ENCODE measurements at regions not wholly inside any gene's neighbourhood (a gene's known extent, or its start where the extent isn't known, plus 50 kb on each side); places are given as distances from the start of the nearest gene placed in this dataset.
"Not testable (repeated sequence)": the region's sequence is repeated elsewhere in the genome, so short reads cannot be mapped to it uniquely, and the experiment has no call there.

DNA sequence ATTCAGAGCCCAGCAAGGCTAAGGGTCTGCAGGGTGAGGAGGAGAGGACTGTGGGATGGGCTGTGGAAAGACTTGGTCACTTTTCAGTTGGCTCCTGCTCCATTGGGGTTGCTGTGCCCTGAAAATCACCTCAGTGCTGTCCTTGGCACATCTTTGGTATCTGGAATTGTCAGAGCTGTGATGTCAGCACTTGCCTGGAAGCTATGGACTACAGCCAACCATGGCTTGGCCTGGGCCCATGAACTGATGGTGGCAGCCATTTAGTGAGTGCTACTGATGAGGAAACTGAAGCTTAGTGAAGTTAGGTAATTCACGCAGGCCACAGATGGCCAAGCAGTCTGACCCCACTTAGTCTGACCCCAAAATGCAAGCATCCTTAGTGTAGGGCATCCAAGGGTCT, 121.8 kb upstream of the SERPINE2 start:
- Mint-ChIP-seq H3K27ac (no peak overlapping the region), H3K27me3 (ENCODE audit: insufficient read depth) (peaks cover 2% of the 10 kb centered on the region), H3K9me3 (no peaks in the 10 kb centered on the region), H3K36me3 (ENCODE audit: low read depth) (no peaks in the 10 kb centered on the region), H3K4me3 (no peak overlapping the region), H3K4me1 (ENCODE audit: low read depth) (no peaks in the 10 kb centered on the region)
- intact Hi-C loops (cut with micrococcal nuclease) = no loop called here
- DNase-seq (ENCODE audit: low spot score) = no peak

DNA sequence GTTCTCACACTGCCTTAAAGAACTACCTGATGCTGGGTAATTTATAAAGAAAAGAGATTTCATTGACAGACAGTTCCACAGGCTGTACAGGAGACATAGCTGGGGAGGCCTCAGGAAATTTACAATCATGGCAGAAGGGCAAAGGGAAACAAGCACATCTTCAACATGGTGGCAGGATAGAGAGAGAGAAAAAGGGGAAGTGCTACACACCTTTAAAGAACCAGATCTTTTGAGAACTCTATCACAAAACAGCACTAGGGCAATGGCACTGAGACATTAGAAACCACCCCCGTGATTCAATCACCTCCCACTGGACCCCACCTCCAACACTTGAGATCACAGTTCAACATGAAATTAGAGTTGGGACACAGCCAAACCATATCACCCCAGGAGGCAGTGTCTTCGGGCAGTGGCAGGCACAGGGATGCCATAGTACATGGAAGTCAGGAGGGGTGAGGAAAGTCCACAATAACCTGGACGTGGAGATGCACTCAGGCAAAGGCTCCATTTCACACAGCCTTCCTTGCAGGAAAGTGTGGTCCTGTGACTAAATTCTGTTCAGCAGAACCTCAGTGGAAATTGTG, 120.4 kb upstream of the SERPINE2 start:
- Mint-ChIP-seq H3K4me3 (no peak overlapping the region), H3K9me3 (no peaks in the 10 kb centered on the region), H3K27ac (no peak overlapping the region), H3K36me3 (ENCODE audit: low read depth) (no peaks in the 10 kb centered on the region), H3K27me3 (ENCODE audit: insufficient read depth) (peaks cover 4% of the 10 kb centered on the region), H3K4me1 (ENCODE audit: low read depth) (no peaks in the 10 kb centered on the region)
- no peak for DNase-seq (ENCODE audit: low spot score)
- intact Hi-C loops (cut with micrococcal nuclease) = no loop called here

DNA sequence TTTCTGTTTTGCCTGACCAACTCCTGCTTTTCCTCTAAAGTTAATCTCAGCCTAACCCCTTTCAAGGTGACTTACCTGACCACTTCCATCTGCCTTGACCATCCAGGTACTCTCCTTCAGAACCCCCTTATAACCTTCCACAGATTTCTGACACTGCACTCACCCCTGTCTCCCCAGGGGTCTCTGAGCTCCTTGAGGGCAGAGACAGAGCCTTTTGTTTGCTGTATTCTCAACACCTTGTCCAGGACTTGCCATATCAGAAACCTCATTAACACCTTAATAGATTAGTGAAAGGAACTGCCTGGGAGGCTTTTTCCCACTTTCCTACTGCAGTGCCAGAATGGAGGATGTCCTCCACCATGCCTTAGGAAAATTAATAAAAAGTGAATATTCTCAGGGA, 119.7 kb upstream of the SERPINE2 start:
- H3K4me3 Mint-ChIP-seq = no peak overlapping the region
- peaks cover 4% of the 10 kb centered on the region for H3K27me3 Mint-ChIP-seq (ENCODE audit: insufficient read depth)
- H3K4me1 Mint-ChIP-seq (ENCODE audit: low read depth) = no peaks in the 10 kb centered on the region
- H3K9me3 Mint-ChIP-seq = no peaks in the 10 kb centered on the region
- DNase-seq (ENCODE audit: low spot score) = no peak
- intact Hi-C loops (cut with micrococcal nuclease) = no loop called here
- no peaks in the 10 kb centered on the region for H3K36me3 Mint-ChIP-seq (ENCODE audit: low read depth)
- H3K27ac Mint-ChIP-seq = no peak overlapping the region

DNA sequence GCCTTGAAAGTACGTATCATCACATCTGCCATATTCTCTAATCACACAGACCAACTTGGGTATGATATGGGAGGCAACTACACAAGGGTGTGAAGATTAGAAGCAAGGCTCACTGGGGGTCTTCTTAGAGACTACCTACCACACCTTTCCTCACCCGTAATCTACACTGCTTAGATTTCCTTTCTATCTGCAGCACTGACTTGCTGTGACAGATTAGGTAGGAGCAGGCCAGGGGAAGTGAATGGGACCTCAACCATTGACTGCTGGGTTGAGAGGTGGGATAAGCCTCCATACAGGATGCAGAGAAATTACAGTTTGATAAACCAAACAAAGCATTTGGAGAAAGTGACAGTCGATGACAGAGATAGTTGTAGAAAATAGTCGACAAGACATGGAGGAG, 119.0 kb upstream of the SERPINE2 start:
- H3K27ac Mint-ChIP-seq = no peak overlapping the region
- no peaks in the 10 kb centered on the region for H3K36me3 Mint-ChIP-seq (ENCODE audit: low read depth)
- no peaks in the 10 kb centered on the region for H3K9me3 Mint-ChIP-seq
- intact Hi-C loops (cut with micrococcal nuclease) = no loop called here
- H3K4me1 Mint-ChIP-seq (ENCODE audit: low read depth) = no peaks in the 10 kb centered on the region
- H3K27me3 Mint-ChIP-seq (ENCODE audit: insufficient read depth) = peaks cover 4% of the 10 kb centered on the region
- DNase-seq (ENCODE audit: low spot score) = no peak
- H3K4me3 Mint-ChIP-seq = no peak overlapping the region

DNA sequence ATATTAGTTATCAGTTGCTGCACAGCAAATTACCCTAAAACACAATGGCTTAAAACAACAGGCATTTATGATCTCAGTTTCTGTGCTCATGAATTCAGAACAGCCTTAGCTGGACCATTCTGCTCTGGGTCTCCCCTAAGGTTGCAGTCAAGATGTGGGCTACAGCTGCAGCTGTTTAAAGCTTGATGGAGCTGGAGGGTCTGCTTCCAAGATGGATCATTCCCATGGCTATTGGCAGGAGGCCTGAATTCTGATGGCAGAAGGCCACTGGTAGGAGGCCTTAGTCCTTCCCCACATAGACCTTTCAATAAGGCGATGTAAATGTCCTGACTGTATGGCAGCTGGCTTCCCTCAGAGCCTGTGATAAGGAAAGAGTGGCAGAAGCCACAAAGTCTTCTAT, 118.6 kb upstream of the SERPINE2 start:
- no peak for DNase-seq (ENCODE audit: low spot score)
- intact Hi-C loops (cut with micrococcal nuclease) = no loop called here
- peaks cover 4% of the 10 kb centered on the region for H3K27me3 Mint-ChIP-seq (ENCODE audit: insufficient read depth)
- H3K4me1 Mint-ChIP-seq (ENCODE audit: low read depth) = no peaks in the 10 kb centered on the region
- no peaks in the 10 kb centered on the region for H3K36me3 Mint-ChIP-seq (ENCODE audit: low read depth)
- H3K9me3 Mint-ChIP-seq = no peaks in the 10 kb centered on the region
- H3K4me3 Mint-ChIP-seq = no peak overlapping the region
- H3K27ac Mint-ChIP-seq = no peak overlapping the region

DNA sequence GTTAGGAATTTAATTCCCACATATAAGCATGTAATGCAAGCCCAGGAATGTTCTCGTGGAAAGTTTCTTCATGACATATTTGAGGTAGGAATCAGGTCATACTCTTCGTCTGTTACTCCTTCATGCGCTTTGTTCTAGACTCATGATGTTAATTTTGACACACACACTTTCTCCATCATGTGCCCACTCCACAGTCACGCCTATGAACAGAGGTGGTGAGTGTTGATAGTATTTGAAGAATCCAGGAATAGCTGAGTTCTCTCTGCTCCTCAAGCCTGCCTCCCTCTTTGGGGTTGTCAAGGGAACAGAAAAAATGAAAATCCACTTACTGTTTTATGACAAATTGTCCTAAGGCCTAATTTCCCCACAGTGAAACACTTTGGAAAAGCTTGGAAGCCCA, 117.3 kb upstream of the SERPINE2 start:
- no peaks in the 10 kb centered on the region for H3K9me3 Mint-ChIP-seq

DNA sequence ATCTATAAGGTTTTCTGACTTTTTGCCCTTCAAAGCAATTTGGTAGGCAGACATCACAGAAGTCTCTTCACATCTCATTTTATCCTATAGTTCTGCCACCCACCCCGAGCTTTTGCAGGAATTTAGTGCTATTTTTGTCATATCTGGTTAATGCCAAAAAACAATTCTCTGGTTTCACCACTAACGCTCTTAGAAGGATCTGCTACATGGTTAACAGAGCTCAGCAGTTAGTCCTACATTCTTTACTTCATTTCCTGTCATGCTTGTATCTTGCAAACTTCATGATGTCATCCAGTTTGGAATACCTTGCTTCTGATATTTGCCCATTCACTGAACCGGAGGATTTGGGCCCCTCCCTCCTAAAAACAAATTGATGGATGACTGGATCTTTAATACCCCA, 116.8 kb upstream of the SERPINE2 start:
- Mint-ChIP-seq H3K36me3 (ENCODE audit: low read depth) (no peaks in the 10 kb centered on the region), H3K4me3 (no peak overlapping the region)

More for the DNA sequence above, 117.3 kb upstream of the SERPINE2 start:
- H3K27ac Mint-ChIP-seq = no peak overlapping the region
- intact Hi-C loops (cut with micrococcal nuclease) = no loop called here
- no peak overlapping the region for H3K4me3 Mint-ChIP-seq
- no peaks in the 10 kb centered on the region for H3K4me1 Mint-ChIP-seq (ENCODE audit: low read depth)
- no peaks in the 10 kb centered on the region for H3K36me3 Mint-ChIP-seq (ENCODE audit: low read depth)
- H3K27me3 Mint-ChIP-seq (ENCODE audit: insufficient read depth) = peaks cover 6% of the 10 kb centered on the region
- no peak for DNase-seq (ENCODE audit: low spot score)

DNA sequence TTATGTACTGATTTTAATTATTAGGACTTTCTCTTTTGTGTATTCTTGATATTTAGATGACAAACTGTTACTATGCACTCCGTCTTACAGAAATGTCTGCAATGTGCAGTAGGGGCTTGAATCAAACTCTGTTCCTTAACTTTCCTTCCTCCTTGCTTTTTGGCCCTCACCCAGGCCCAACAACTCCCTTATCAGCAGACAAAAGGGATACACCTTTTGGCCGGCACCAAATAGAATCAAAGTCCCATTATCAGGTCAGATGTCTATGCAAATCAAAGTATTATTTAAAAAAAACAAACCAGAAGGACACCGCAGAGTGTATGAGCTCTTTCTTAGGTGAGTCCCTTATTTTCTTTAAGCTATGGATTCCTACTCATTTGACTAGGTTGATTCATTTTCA, 116.3 kb upstream of the SERPINE2 start:
- peaks cover 6% of the 10 kb centered on the region for H3K27me3 Mint-ChIP-seq (ENCODE audit: insufficient read depth)
- intact Hi-C loops (cut with micrococcal nuclease) = no loop called here
- no peak overlapping the region for H3K4me3 Mint-ChIP-seq

More for the DNA sequence above, 116.8 kb upstream of the SERPINE2 start:
- peaks cover 6% of the 10 kb centered on the region for H3K27me3 Mint-ChIP-seq (ENCODE audit: insufficient read depth)
- H3K4me1 Mint-ChIP-seq (ENCODE audit: low read depth) = no peaks in the 10 kb centered on the region
- DNase-seq (ENCODE audit: low spot score) = no peak
- intact Hi-C loops (cut with micrococcal nuclease) = no loop called here
- no peaks in the 10 kb centered on the region for H3K9me3 Mint-ChIP-seq
- H3K27ac Mint-ChIP-seq = no peak overlapping the region

DNA sequence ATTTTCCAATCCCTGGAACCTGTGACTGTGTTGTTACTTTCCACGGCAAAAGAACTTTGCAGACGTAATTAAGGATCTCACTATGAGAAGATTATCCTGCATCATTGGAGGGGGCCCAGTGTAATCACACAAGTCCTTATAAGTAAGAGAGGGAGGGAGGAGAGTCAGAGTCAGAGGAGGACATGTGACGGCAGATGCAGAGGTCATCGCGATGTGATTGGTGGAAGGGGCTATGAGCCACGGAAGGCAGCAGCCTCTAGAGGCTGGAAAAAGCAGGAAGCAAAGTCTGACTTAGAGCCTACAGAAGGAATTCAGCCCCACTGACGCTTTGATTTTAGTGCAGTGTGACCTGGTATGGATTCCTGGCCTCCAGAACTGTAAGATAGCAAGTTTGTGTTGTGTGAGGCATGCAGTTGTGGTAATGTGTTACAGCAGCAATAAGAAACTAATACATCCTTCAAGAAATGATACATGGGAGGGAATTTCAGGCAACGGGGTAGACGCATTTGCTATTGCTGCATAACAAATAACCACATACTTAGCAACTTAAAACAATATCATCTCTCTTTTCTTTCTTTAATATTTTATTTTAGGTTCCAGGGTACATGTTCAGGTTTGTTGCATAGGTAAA, 112.7 kb upstream of the SERPINE2 start:
- Mint-ChIP-seq H3K4me1 (ENCODE audit: low read depth) (no peaks in the 10 kb centered on the region), H3K27ac (no peak overlapping the region), H3K36me3 (ENCODE audit: low read depth) (no peaks in the 10 kb centered on the region), H3K9me3 (no peaks in the 10 kb centered on the region), H3K4me3 (no peak overlapping the region), H3K27me3 (ENCODE audit: insufficient read depth) (peaks cover 6% of the 10 kb centered on the region)
- no peak for DNase-seq (ENCODE audit: low spot score)
- intact Hi-C loops (cut with micrococcal nuclease) = no loop called here

More for the DNA sequence above, 116.3 kb upstream of the SERPINE2 start:
- DNase-seq (ENCODE audit: low spot score) = no peak
- no peak overlapping the region for H3K27ac Mint-ChIP-seq
- no peaks in the 10 kb centered on the region for H3K4me1 Mint-ChIP-seq (ENCODE audit: low read depth)
- H3K9me3 Mint-ChIP-seq = no peaks in the 10 kb centered on the region
- no peaks in the 10 kb centered on the region for H3K36me3 Mint-ChIP-seq (ENCODE audit: low read depth)

DNA sequence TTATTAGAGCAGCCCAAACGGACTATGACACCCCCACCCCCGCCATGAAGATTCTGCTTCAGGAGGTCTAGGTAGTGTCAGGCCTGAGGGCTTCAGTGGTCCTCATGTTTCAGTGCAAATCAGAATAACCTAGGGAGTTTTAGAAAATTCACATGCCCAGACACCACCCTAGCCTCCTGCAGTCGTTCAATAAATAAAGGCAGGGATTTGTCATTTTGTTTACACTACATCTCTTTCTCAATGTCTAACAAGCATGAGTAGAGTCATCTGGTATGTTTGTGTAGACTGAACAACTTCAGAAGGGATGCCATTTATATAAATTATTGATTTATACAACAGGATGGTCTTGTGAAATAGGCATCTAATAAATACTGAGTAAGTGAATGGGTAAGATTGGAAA, 112.1 kb upstream of the SERPINE2 start:
- peaks cover 8% of the 10 kb centered on the region for H3K27me3 Mint-ChIP-seq (ENCODE audit: insufficient read depth)
- DNase-seq (ENCODE audit: low spot score) = no peak
- H3K9me3 Mint-ChIP-seq = no peaks in the 10 kb centered on the region
- H3K36me3 Mint-ChIP-seq (ENCODE audit: low read depth) = no peaks in the 10 kb centered on the region
- H3K4me1 Mint-ChIP-seq (ENCODE audit: low read depth) = no peaks in the 10 kb centered on the region
- H3K27ac Mint-ChIP-seq = no peak overlapping the region
- no peak overlapping the region for H3K4me3 Mint-ChIP-seq
- intact Hi-C loops (cut with micrococcal nuclease) = no loop called here

DNA sequence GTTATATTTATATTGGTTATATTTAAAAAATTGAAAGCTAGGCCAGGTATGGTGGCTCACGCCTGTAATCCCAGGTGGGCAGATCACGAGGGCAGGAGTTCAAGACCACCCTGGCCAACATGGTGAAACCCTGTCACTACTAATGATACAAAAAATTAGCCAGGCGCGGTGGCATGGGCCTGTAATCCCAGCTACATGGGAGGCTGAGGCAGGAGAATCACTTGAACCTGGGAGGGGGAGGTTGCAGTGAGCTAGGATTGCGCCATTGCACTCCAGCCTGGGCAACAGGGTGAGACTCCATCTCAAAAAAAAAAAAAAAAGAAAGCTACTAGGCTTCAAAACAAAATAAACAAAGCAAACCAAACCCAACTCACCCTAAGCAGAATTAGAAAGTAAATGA, 109.0 kb upstream of the SERPINE2 start:
- H3K27ac Mint-ChIP-seq; H3K27me3 Mint-ChIP-seq (ENCODE audit: insufficient read depth); H3K9me3 Mint-ChIP-seq; H3K36me3 Mint-ChIP-seq (ENCODE audit: low read depth); DNase-seq (ENCODE audit: low spot score); H3K4me3 Mint-ChIP-seq; intact Hi-C loops (cut with micrococcal nuclease); H3K4me1 Mint-ChIP-seq (ENCODE audit: low read depth): not testable (repeated sequence)

DNA sequence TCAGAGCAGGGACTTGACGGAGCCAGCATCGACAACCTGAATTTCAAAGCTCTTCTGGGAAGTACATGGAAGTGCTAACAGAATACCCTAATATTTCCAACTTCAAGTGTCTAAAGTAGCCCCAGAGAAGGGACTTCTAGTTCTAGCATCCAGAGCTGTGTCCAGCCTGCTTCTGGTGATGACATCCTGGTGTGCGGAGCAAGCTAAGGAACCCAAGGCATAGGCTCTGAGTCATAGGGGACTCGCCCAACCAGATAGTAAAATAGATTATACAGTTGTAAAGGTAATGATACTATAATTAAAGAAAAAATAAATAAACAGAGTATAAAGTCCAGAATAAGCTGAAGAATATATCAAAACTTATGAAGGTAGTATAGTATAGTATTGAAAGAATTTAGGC, 108.1 kb upstream of the SERPINE2 start:
- no peak overlapping the region for H3K27ac Mint-ChIP-seq
- H3K4me1 Mint-ChIP-seq (ENCODE audit: low read depth) = no peaks in the 10 kb centered on the region
- no peaks in the 10 kb centered on the region for H3K36me3 Mint-ChIP-seq (ENCODE audit: low read depth)
- no peaks in the 10 kb centered on the region for H3K9me3 Mint-ChIP-seq
- intact Hi-C loops (cut with micrococcal nuclease) = no loop called here
- no peak for DNase-seq (ENCODE audit: low spot score)
- peaks cover 12% of the 10 kb centered on the region for H3K27me3 Mint-ChIP-seq (ENCODE audit: insufficient read depth)
- no peak overlapping the region for H3K4me3 Mint-ChIP-seq

DNA sequence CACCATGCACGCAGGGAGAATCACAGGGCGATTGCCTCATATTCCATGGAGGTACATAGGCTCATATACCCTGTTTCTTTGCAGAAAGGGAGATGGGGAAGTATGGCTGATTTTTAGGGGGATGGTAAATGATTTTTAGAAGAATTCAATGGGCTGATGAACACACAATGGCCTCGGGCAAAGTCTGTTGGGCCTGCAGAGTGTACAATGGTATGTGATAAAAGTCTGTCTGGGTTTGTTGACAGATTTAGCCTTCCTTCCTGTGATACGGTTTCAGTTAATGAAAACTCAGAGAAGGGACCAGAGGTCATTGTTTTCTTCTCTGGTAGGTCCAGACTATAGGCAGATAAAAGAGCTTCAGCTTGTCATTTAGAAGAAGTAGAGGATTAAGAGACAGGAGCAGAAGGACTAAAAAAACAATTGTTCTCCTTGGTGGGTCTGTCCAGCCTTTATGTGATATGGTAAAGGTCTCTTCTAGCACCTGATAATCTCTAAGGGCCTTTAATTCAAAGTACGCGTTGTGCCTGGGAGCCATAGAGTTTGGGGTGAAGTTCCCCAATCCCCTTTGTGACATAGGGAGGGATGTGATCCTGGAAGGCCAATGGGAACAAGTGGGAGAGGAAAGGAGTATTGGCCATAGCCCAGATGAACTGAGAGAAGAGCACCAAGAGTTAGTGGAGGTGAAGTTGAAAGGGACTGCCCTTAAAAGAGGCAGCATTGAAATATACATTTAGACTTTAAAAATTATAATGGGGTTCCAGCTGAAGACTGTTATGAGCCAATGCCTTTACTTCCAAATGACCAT, 107.5 kb upstream of the SERPINE2 start:
- no peak overlapping the region for H3K4me3 Mint-ChIP-seq
- H3K36me3 Mint-ChIP-seq (ENCODE audit: low read depth) = no peaks in the 10 kb centered on the region
- intact Hi-C loops (cut with micrococcal nuclease) = no loop called here
- peaks cover 14% of the 10 kb centered on the region for H3K27me3 Mint-ChIP-seq (ENCODE audit: insufficient read depth)
- no peak for DNase-seq (ENCODE audit: low spot score)
- H3K9me3 Mint-ChIP-seq = no peaks in the 10 kb centered on the region
- no peaks in the 10 kb centered on the region for H3K4me1 Mint-ChIP-seq (ENCODE audit: low read depth)
- H3K27ac Mint-ChIP-seq = no peak overlapping the region
